Esophagus muscularis mucosa (tissue), 4 donors: ENCODE measurements at regions not wholly inside any gene's neighbourhood (a gene's known extent, or its start where the extent isn't known, plus 50 kb on each side); places are given as distances from the start of the nearest gene placed in this dataset.

ENCODE experiments used
- DNase-seq: peaks from one replicate; pipeline ENCODE4 v3.0.0-alpha.2; 2017; ENCODE audit errors: extremely low spot score
- H3K27ac ChIP-seq, 4 donors: fragments of 200-600 bp; sonication (generic); replicated peaks in 1 of 4; 1 replicate in 3 of 4; 2 replicates in 1 of 4; pipeline ENCODE4 v1.5.1; 2016 to 2019; ENCODE audit warnings: mild to moderate bottlenecking in 1 of 4
- H3K27me3 ChIP-seq, 4 donors: fragments of 200-600 bp; sonication (generic); one replicate each; pipeline versions ENCODE4 v1.5.1 to v1.6.0; 2016 to 2019
- H3K36me3 ChIP-seq, 4 donors: fragments of 200-600 bp; sonication (generic); one replicate each; pipeline ENCODE4 v1.5.1; 2016 to 2019
- H3K4me1 ChIP-seq, 4 donors: fragments of 200-600 bp; sonication (generic); one replicate each; pipeline ENCODE4 v1.5.1; 2016 to 2019
- H3K4me3 ChIP-seq, 4 donors: fragments of 200-600 bp; sonication (generic); 1 replicate in 2 of 4; 2 replicates in 2 of 4; pipeline ENCODE4 v1.5.1; 2016 to 2019; ENCODE audit warnings: mild to moderate bottlenecking in 4 of 4, moderate library complexity in 1 of 4
- H3K9me3 ChIP-seq, 4 donors: fragments of 200-600 bp; sonication (generic); 1 replicate in 3 of 4; 2 replicates in 1 of 4; pipeline ENCODE4 v1.5.1; 2016 to 2019
- EP300 ChIP-seq: sonication (generic); formaldehyde crosslinking; IDR thresholded peaks from one replicate; pipeline ENCODE4 v1.6.1; 2017; ENCODE audit warnings: antibody characterized with exemption
- POLR2A ChIP-seq: fragments of 450-650 bp; IDR thresholded peaks from one replicate; pipeline ENCODE4 v1.6.1; 2017; ENCODE audit warnings: antibody characterized with exemption, moderate library complexity, mild to moderate bottlenecking, low read depth
- POLR2AphosphoS5 ChIP-seq, 2 donors: sonication (generic); formaldehyde crosslinking; IDR thresholded peaks; one replicate each; pipeline ENCODE4 v1.6.1; 2017; ENCODE audit warnings: antibody characterized with exemption in 2 of 2
- WGBS: methylation state at CpG from one replicate; pipeline ENCODE4 v1.1.5; 2018; 5-methylcytosine and 5-hydroxymethylcytosine counted together
- intact Hi-C: fragments of 100-400 bp; cut with DNase I; formaldehyde crosslinking; loops from one replicate; pipeline ENCODE4 v1.15.1; 2023
- TF ChIP-seq, protein P1 (sequence below), 3 experiments: fragments of 200-600 bp in 2 of 3; fragments of 450-650 bp in 1 of 3; sonication (generic) in 2 of 3; IDR thresholded peaks; one replicate each; pipeline ENCODE4 v1.5.1; 2017 to 2019; ENCODE audit warnings: antibody characterized with exemption in 3 of 3, mild to moderate bottlenecking in 2 of 3, moderate library complexity in 1 of 3

GRCh38 chr5:74334762-74335384 lies 305.7 kb downstream of the ENC1 start:
- H3K27me3 ChIP-seq, result no peaks in the 10 kb centered on the region
- no peak for DNase-seq
- H3K36me3 ChIP-seq, result no peaks in the 10 kb centered on the region
- peaks cover 3 to 20% (median 18%) of the 10 kb centered on the region in 4 donors for H3K4me1 ChIP-seq
- H3K9me3 ChIP-seq, result no peaks in the 10 kb centered on the region
- TF ChIP-seq POLR2A (no peak), POLR2AphosphoS5 (IDR thresholded peaks at IDR 0.05) (no peak), EP300 (no peak)
- TF ChIP-seq, protein P1, sequence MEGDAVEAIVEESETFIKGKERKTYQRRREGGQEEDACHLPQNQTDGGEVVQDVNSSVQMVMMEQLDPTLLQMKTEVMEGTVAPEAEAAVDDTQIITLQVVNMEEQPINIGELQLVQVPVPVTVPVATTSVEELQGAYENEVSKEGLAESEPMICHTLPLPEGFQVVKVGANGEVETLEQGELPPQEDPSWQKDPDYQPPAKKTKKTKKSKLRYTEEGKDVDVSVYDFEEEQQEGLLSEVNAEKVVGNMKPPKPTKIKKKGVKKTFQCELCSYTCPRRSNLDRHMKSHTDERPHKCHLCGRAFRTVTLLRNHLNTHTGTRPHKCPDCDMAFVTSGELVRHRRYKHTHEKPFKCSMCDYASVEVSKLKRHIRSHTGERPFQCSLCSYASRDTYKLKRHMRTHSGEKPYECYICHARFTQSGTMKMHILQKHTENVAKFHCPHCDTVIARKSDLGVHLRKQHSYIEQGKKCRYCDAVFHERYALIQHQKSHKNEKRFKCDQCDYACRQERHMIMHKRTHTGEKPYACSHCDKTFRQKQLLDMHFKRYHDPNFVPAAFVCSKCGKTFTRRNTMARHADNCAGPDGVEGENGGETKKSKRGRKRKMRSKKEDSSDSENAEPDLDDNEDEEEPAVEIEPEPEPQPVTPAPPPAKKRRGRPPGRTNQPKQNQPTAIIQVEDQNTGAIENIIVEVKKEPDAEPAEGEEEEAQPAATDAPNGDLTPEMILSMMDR (IDR thresholded peaks at IDR 0.05), result no peak
- no peak overlapping the region for H3K4me3 ChIP-seq
- 76% methylated on average over 5 of the region's 5 CpGs for WGBS
- intact Hi-C loops, result no loop called here
- no peak overlapping the region for H3K27ac ChIP-seq

- Histone ChIP-seq H3K27ac (no peak overlapping the region), H3K9me3 (no peaks in the 10 kb centered on the region), H3K27me3 (no peaks in the 10 kb centered on the region), H3K4me3 (no peak overlapping the region), H3K36me3 (no peaks in the 10 kb centered on the region), H3K4me1 (peaks cover 3 to 20% (median 18%) of the 10 kb centered on the region in 4 donors)
- no peak for TF ChIP-seq POLR2AphosphoS5 (IDR thresholded peaks at IDR 0.05)
- TF ChIP-seq, protein P1 (IDR thresholded peaks at IDR 0.05), result no peak
- TF ChIP-seq POLR2A, result no peak
- no peak for TF ChIP-seq EP300
- 61% methylated on average over 3 of the region's 4 CpGs for WGBS
- DNase-seq, result no peak
- intact Hi-C loops, result no loop called here
These were observed 306.3 kb downstream of the ENC1 start for GRCh38 chr5:74334062-74334761.

DNA sequence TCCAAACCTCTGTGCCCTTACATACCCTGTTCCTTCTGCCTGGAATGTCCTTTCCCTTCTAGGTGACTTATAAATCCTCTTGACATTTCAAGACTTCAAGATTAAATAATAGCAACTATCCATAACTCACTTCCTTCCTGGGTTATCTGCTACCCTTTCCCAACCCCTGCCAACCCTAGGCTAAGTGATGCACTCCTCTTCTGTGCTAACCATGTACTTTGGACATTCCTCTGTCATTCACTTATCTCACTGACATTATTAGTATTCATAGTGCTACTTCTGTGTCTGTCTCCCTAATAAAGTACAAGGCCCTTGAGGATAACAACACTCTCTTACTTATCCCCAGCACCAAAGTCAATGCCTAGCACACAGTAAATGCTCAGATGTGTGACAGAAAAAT lies 307.1 kb downstream of the ENC1 start:
- Histone ChIP-seq H3K36me3 (no peaks in the 10 kb centered on the region), H3K9me3 (no peaks in the 10 kb centered on the region), H3K4me3 (no peak overlapping the region), H3K4me1 (peaks cover 3 to 20% (median 18%) of the 10 kb centered on the region in 4 donors), H3K27ac (no peak overlapping the region), H3K27me3 (no peaks in the 10 kb centered on the region)
- DNase-seq, result no peak
- intact Hi-C loops, result no loop called here
- TF ChIP-seq POLR2A (no peak), POLR2AphosphoS5 (IDR thresholded peaks at IDR 0.05) (no peak), EP300 (no peak)
- TF ChIP-seq, protein P1 (IDR thresholded peaks at IDR 0.05), result no peak

DNA sequence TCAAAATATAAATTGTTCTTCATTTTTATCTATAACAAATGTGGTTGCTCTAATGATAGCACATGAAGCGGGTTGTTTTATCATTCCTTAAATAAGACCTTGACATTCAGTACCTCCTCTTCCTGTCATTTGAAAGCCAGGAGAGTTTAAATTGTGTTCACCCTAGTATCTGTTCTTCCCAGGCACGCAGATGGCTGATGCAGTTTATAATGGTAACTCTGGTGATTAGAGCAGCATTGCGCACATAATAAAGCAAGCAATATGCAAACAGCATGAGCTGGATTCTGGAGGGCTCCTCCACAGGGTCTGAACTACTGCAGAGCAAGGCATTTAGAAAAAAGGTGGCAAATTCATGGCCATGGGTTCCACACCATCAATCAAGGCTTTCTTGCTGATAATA lies 307.8 kb downstream of the ENC1 start:
- H3K36me3 ChIP-seq, result no peaks in the 10 kb centered on the region
- 95% methylated on average over 3 of the region's 3 CpGs for WGBS
- intact Hi-C loops, result no loop called here
- no peak for DNase-seq
- no peak overlapping the region for H3K27ac ChIP-seq
- H3K4me3 ChIP-seq, result no peak overlapping the region
- no peak for TF ChIP-seq POLR2A
- TF ChIP-seq, protein P1 (IDR thresholded peaks at IDR 0.05), result no peak
- no peak for TF ChIP-seq EP300
- no peak for TF ChIP-seq POLR2AphosphoS5 (IDR thresholded peaks at IDR 0.05)
- H3K27me3 ChIP-seq, result no peaks in the 10 kb centered on the region
- no peaks in the 10 kb centered on the region for H3K9me3 ChIP-seq
- peaks cover 0 to 15% (median 12%) of the 10 kb centered on the region in 4 donors for H3K4me1 ChIP-seq
